ENCODE measurements at regions not wholly inside any gene's neighbourhood (a gene's known extent, or its start where the extent isn't known, plus 50 kb on each side); places are given as distances from the start of the nearest gene placed in this dataset.
"Not testable (repeated sequence)": the region's sequence is repeated elsewhere in the genome, so short reads cannot be mapped to it uniquely, and the experiment has no call there.

DNA sequence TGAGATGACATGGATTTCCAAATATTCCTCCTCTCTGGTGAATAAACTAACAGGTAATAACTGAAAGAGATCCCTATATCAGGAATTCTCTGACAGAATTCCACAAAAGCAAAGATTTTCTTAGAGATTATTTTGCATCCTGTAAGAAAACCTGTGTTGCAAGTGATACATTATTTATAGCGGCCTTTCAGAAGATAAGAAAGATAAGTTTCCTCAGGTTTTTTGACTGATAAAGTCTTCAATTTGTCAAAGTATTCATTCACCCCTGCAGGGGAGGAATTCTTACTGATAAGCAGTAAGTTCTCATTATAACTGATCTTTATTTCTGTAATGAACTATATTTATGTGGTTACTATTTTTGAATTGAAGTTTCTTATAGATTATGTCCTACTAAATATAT is 554.0 kb downstream of the ARL4A start:
- H3K9me3 ChIP-seq (ENCODE audit: control insufficient read depth, insufficient read depth, low read length), result no peaks in the 10 kb centered on the region
- no peaks in the 10 kb centered on the region for H3K27me3 ChIP-seq (ENCODE audit: control insufficient read depth, insufficient read depth, low read length)
- H3K4me1 ChIP-seq (ENCODE audit: control insufficient read depth, insufficient read depth, low read length), result no peaks in the 10 kb centered on the region
- no peak overlapping the region for H3K4me3 ChIP-seq (ENCODE audit: low read depth, low read length)
- H3K9ac ChIP-seq (ENCODE audit: low read depth, low read length), result no peak overlapping the region
- H3K36me3 ChIP-seq (ENCODE audit: control insufficient read depth, insufficient read depth, low read length), result no peaks in the 10 kb centered on the region

DNA sequence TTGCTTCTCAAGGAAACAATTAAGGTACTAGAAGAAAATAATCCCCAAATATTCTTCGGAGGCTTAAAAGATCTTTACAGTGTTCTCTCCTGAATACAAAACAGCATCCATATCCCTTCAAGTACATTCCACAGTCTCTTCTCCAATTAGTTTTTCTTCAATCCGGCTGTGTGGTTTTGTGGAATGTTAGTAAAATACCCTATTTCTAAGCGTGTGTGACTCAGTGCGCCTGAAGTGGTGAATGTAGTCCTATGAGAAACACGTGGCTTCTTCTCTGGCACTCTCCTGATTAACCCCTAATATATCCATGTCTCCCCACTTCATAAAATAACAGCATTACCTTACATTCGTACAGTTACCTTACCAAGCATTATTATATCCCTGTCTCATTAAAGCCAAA is 570.2 kb downstream of the ARL4A start:
- Histone ChIP-seq H3K9me3 (ENCODE audit: control insufficient read depth, insufficient read depth, low read length) (no peaks in the 10 kb centered on the region), H3K4me1 (ENCODE audit: control insufficient read depth, insufficient read depth, low read length) (no peaks in the 10 kb centered on the region), H3K9ac (ENCODE audit: low read depth, low read length) (no peak overlapping the region), H3K27me3 (ENCODE audit: control insufficient read depth, insufficient read depth, low read length) (no peaks in the 10 kb centered on the region), H3K36me3 (ENCODE audit: control insufficient read depth, insufficient read depth, low read length) (no peaks in the 10 kb centered on the region), H3K4me3 (ENCODE audit: low read depth, low read length) (no peak overlapping the region)

DNA sequence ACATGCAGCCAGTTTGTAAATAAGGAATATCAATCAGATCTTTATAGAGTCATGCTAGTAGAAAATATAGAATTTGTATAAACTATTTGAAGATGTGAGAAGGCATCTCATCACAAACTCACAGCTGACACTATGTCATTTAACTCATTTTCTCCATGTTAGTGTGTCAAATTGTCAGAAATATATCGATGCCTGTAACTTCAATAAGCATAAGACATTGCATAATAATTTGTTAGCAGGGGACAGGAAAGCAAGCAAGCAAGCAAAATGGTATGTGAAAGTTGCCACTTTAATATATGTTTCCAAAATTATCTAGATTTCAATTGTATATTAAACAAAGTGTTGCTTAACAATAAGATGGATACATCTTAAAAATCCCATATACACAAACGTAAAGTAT is 571.0 kb downstream of the ARL4A start:
- Histone ChIP-seq H3K36me3 (ENCODE audit: control insufficient read depth, insufficient read depth, low read length) (no peaks in the 10 kb centered on the region), H3K4me3 (ENCODE audit: low read depth, low read length) (no peak overlapping the region), H3K27me3 (ENCODE audit: control insufficient read depth, insufficient read depth, low read length) (no peaks in the 10 kb centered on the region), H3K9me3 (ENCODE audit: control insufficient read depth, insufficient read depth, low read length) (no peaks in the 10 kb centered on the region), H3K9ac (ENCODE audit: low read depth, low read length) (no peak overlapping the region), H3K4me1 (ENCODE audit: control insufficient read depth, insufficient read depth, low read length) (no peaks in the 10 kb centered on the region)

DNA sequence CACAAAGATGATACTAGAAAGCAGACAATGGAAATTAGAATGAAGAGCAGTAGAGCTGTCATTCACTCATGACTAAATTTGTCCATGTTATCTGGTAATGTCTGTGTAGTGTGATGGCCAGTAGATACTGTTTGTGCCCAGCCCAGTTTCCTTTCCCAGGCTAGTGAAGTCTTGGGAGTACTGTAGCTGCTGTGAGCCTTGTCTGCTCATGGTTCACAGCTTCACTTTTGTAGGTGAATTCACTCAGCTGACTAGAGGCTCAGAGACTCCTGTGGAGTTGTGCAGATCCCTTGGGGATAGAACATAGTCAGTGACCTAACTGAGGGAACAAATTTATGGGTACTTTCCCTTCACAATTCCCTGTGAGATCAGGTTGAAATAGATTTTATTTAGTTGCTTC is 572.5 kb downstream of the ARL4A start:
- Histone ChIP-seq H3K4me3 (ENCODE audit: low read depth, low read length) (no peak overlapping the region), H3K36me3 (ENCODE audit: control insufficient read depth, insufficient read depth, low read length) (no peaks in the 10 kb centered on the region), H3K4me1 (ENCODE audit: control insufficient read depth, insufficient read depth, low read length) (no peaks in the 10 kb centered on the region), H3K27me3 (ENCODE audit: control insufficient read depth, insufficient read depth, low read length) (no peaks in the 10 kb centered on the region), H3K9me3 (ENCODE audit: control insufficient read depth, insufficient read depth, low read length) (no peaks in the 10 kb centered on the region), H3K9ac (ENCODE audit: low read depth, low read length) (no peak overlapping the region)

DNA sequence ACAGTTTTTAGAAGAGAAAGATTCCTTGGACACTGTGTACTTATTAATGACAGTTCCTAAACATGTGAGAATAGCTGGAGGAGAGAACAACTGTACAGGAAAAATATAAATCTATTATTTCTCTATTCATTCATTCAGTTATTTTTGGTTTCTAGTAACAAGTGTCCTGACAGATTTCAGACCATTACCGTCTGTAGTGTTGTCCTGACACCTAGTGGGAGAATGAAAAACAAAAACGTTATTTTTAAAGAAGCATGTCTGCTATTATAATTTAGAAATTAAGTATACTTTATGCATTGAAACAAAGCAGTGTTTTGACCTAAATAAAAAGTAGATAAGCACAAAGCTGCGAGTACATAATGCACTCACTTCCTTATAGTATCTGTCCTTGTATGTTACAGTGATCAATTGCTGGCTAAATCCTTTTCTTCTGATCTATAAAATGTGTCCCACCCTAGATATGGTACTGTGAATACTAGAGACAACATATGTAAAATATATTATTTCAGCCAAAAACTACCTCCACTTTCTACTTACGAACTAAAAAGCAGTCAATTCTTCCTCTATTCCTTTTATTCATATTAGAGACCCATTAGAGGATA is 575.6 kb downstream of the ARL4A start:
- no peak overlapping the region for H3K9ac ChIP-seq (ENCODE audit: low read depth, low read length)
- H3K4me1 ChIP-seq (ENCODE audit: control insufficient read depth, insufficient read depth, low read length), result no peaks in the 10 kb centered on the region
- no peaks in the 10 kb centered on the region for H3K27me3 ChIP-seq (ENCODE audit: control insufficient read depth, insufficient read depth, low read length)
- no peaks in the 10 kb centered on the region for H3K9me3 ChIP-seq (ENCODE audit: control insufficient read depth, insufficient read depth, low read length)
- no peak overlapping the region for H3K4me3 ChIP-seq (ENCODE audit: low read depth, low read length)
- H3K36me3 ChIP-seq (ENCODE audit: control insufficient read depth, insufficient read depth, low read length), result no peaks in the 10 kb centered on the region

DNA sequence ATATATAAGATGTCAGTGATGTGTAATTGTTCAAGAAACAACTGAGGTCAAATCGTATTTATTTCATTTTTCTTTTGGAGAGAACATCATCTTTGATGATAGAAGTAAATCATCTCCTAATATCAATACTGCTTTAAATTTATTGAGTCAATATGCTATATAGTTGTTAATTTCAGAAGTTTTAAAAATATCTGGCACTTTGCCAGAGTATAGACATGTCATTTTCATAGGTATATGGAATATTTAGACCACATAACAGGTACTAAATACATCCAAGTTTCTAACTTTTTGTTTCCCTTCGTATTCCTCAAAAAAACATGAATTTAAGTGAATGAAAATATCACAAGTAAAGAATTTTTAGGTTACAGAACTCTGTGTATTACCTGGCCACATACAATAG is 577.8 kb downstream of the ARL4A start:
- Histone ChIP-seq H3K4me3 (ENCODE audit: low read depth, low read length) (no peak overlapping the region), H3K27me3 (ENCODE audit: control insufficient read depth, insufficient read depth, low read length) (no peaks in the 10 kb centered on the region), H3K4me1 (ENCODE audit: control insufficient read depth, insufficient read depth, low read length) (no peaks in the 10 kb centered on the region), H3K9ac (ENCODE audit: low read depth, low read length) (no peak overlapping the region), H3K36me3 (ENCODE audit: control insufficient read depth, insufficient read depth, low read length) (no peaks in the 10 kb centered on the region), H3K9me3 (ENCODE audit: control insufficient read depth, insufficient read depth, low read length) (no peaks in the 10 kb centered on the region)

DNA sequence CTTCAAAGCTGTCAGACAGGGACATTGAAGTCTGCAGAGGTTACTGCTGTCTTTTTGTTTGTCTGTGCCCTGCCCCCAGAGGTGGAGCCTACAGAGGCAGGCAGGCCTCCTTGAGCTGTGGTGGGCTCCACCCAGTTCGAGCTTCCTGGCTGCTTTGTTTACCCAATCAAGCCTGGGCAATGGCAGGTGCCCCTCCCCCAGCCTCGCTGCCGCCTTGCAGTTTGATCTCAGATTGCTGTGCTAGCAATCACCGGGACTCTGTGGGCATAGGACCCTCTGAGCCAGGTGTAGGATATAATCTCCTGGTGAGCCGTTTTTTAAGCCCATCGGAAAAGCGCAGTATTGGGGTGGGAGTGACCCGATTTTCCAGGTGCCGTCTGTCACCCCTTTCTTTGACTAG is 586.8 kb downstream of the ARL4A start:
- not testable (repeated sequence) for H3K27me3 ChIP-seq (ENCODE audit: control insufficient read depth, insufficient read depth, low read length); H3K4me3 ChIP-seq (ENCODE audit: low read depth, low read length); H3K36me3 ChIP-seq (ENCODE audit: control insufficient read depth, insufficient read depth, low read length); H3K9me3 ChIP-seq (ENCODE audit: control insufficient read depth, insufficient read depth, low read length); H3K9ac ChIP-seq (ENCODE audit: low read depth, low read length); H3K4me1 ChIP-seq (ENCODE audit: control insufficient read depth, insufficient read depth, low read length)

DNA sequence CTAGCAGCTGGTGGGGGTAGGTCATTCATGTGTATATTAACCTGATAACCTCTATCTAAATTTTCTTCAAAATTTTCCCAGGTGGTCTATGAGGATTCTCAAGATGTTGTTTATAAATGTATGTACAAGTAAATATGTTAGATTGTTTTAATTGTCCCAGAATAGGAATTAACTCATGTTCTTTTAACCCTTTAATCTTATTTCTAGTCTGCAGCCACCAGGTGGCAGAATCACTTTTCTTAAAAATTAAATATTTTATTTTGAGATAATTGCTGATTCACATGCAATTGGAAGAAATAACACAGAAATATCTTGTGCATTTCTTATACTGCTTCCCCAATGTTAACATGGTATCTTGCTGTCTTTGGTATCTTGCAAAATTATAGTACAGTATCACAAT is 589.5 kb downstream of the ARL4A start:
- peaks cover 5% of the 10 kb centered on the region for H3K9me3 ChIP-seq (ENCODE audit: control insufficient read depth, insufficient read depth, low read length)
- H3K4me1 ChIP-seq (ENCODE audit: control insufficient read depth, insufficient read depth, low read length), result no peaks in the 10 kb centered on the region
- H3K27me3 ChIP-seq (ENCODE audit: control insufficient read depth, insufficient read depth, low read length), result no peaks in the 10 kb centered on the region
- H3K36me3 ChIP-seq (ENCODE audit: control insufficient read depth, insufficient read depth, low read length), result no peaks in the 10 kb centered on the region
- no peak overlapping the region for H3K9ac ChIP-seq (ENCODE audit: low read depth, low read length)
- H3K4me3 ChIP-seq (ENCODE audit: low read depth, low read length), result no peak overlapping the region

DNA sequence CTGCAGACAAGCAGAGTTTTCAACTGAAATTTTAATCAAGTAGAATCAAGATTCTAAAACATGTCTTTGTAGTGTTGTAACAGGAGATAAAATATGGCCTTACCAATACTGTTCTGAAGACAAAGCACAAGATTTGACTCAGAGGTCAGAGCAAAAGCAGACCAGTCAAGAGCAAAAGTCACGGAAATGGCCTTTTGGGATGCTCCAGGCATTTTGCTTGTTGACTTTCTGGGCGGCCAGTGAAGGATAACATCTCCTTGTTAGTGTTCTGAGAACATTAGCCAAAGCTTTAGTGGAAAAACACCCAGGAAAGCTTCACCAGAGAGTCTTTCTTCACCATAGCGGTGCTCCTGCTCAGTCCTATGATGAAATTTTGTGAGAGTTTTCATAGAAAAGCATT is 590.6 kb downstream of the ARL4A start:
- peaks cover 5% of the 10 kb centered on the region for H3K9me3 ChIP-seq (ENCODE audit: control insufficient read depth, insufficient read depth, low read length)
- no peaks in the 10 kb centered on the region for H3K4me1 ChIP-seq (ENCODE audit: control insufficient read depth, insufficient read depth, low read length)
- H3K4me3 ChIP-seq (ENCODE audit: low read depth, low read length), result no peak overlapping the region
- H3K36me3 ChIP-seq (ENCODE audit: control insufficient read depth, insufficient read depth, low read length), result no peaks in the 10 kb centered on the region
- no peak overlapping the region for H3K9ac ChIP-seq (ENCODE audit: low read depth, low read length)
- H3K27me3 ChIP-seq (ENCODE audit: control insufficient read depth, insufficient read depth, low read length), result no peaks in the 10 kb centered on the region

DNA sequence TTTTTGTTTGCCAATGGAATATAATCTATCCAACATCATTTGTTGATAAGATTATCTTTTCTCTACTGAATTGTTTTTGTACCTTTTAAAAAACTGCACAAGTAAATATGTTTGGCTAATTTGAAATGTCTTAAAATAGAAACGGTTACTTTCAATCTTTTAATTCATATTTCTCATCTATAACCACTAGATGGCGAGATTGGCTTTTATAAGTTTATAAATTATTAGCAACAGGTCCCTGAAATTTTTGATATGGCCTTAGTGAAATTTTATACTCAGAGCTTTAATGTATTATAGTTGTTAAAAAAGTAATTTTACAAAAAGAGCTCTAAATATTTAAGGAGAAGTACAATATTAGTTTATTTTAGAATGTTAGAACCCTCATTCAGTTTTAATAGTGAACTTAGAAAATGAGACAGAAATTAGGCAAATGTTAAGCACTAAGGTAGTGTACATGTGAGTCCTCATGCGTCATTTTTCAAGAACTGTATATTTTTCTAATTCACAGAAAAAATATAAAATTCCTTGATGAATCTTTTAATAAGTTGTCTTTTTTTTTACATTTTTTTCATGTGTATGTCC is 592.5 kb downstream of the ARL4A start:
- no peaks in the 10 kb centered on the region for H3K9me3 ChIP-seq (ENCODE audit: control insufficient read depth, insufficient read depth, low read length)
- H3K27me3 ChIP-seq (ENCODE audit: control insufficient read depth, insufficient read depth, low read length), result no peaks in the 10 kb centered on the region
- H3K9ac ChIP-seq (ENCODE audit: low read depth, low read length), result no peak overlapping the region
- H3K4me1 ChIP-seq (ENCODE audit: control insufficient read depth, insufficient read depth, low read length), result no peaks in the 10 kb centered on the region
- no peak overlapping the region for H3K4me3 ChIP-seq (ENCODE audit: low read depth, low read length)
- H3K36me3 ChIP-seq (ENCODE audit: control insufficient read depth, insufficient read depth, low read length), result no peaks in the 10 kb centered on the region

DNA sequence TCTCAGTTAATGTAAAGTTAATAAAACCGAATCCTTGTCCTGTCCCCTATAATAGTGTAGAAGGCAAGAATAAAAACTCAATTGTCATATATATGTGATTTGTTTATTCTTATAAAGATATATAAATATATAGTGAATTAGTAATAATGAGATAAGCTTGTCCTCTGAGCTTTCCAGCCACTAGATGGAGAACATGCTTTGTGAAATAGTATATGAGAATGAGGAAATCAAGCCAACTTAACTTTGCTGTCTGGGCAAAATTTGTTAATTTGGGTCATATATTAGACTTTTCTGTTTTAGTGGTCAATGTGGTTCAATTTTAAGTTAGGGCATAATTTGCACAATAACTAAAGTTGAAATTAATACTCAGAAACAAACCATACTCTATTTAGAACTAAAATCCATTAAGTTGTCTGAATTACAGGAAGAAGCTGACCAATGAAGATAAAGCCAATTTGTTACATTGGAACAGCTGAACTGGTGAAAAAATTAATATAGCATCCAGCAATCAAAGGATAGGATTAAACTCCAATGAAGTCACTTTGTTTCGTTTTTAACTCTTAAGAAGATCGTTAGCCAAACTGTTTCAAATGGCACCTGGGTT is 595.0 kb downstream of the ARL4A start:
- Histone ChIP-seq H3K9me3 (ENCODE audit: control insufficient read depth, insufficient read depth, low read length) (no peaks in the 10 kb centered on the region), H3K4me1 (ENCODE audit: control insufficient read depth, insufficient read depth, low read length) (no peaks in the 10 kb centered on the region), H3K36me3 (ENCODE audit: control insufficient read depth, insufficient read depth, low read length) (no peaks in the 10 kb centered on the region), H3K27me3 (ENCODE audit: control insufficient read depth, insufficient read depth, low read length) (no peaks in the 10 kb centered on the region), H3K4me3 (ENCODE audit: low read depth, low read length) (no peak overlapping the region), H3K9ac (ENCODE audit: low read depth, low read length) (no peak overlapping the region)

DNA sequence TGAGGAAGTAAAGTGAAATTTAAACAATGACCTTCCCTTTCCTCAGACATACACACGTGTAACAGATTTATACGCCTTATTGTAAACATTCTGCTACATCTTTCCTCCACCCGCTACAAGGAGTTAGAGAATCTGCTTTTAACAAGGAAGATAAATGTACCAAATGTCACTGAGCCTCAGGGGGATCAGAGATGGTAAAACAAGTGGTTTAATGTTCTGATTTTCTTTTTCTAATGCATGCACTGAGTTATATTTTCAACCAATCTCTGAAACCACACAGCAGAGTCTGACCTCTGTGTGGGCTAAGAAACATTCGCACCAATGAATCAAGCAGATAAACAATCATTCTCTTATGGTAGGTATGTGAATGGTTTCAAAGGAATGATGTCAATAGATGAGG is 599.5 kb downstream of the ARL4A start:
- no peaks in the 10 kb centered on the region for H3K4me1 ChIP-seq (ENCODE audit: control insufficient read depth, insufficient read depth, low read length)
- H3K9me3 ChIP-seq (ENCODE audit: control insufficient read depth, insufficient read depth, low read length), result no peaks in the 10 kb centered on the region
- no peaks in the 10 kb centered on the region for H3K36me3 ChIP-seq (ENCODE audit: control insufficient read depth, insufficient read depth, low read length)
- no peaks in the 10 kb centered on the region for H3K27me3 ChIP-seq (ENCODE audit: control insufficient read depth, insufficient read depth, low read length)
- no peak overlapping the region for H3K9ac ChIP-seq (ENCODE audit: low read depth, low read length)
- H3K4me3 ChIP-seq (ENCODE audit: low read depth, low read length), result no peak overlapping the region

All from iPS-15b (cell line).